GM12801 (cell line): ENCODE measurements at regions not wholly inside any gene's neighbourhood (a gene's known extent, or its start where the extent isn't known, plus 50 kb on each side); places are given as distances from the start of the nearest gene placed in this dataset.

Source experiments
- CTCF ChIP-seq: IDR thresholded peaks from one replicate; pipeline ENCODE4 v1.5.1; 2011; ENCODE audit warnings: control low read depth; ENCODE audit not compliant: insufficient read length; ENCODE audit errors: extremely low read depth

DNA sequence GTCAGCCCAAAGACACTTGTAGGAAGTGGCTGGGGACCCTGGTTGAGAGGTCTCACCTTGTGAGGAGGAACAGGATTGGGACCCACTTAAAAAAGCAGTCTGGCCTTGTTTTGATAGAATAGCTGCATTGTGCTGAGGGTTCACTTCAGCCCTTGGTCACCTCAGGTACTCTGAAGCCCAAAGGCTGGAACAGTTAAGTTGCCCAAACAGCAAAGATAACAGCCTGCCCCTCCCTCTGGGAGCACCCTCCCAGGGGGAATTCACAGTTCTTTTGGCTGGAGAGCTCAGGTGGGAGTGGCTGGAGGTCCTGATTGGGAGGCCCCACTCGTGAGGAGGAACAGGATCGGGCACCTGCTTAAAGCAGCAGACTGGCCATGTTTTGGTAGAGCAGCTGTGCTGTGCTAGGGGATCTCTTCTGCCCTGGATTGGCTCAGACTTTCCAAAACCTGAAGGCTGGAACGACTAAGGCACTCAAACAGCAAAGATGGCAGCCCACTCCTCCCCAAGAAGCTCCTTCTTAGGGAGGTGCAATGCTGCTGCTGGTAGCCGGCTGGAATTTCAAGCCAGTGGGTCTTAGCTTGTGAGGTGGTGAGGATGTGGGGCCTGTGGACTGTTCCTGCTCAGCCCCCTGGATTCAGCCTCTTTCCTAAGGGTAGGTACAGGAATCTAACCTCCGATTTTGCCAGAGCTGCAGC lies 143.8 kb upstream of the SLC38A2 start:
- no peak for TF ChIP-seq CTCF

- TF ChIP-seq CTCF, result no peak
Observed at GRCh38 chr12:46515829-46516228, 143.3 kb upstream of the SLC38A2 start.

DNA sequence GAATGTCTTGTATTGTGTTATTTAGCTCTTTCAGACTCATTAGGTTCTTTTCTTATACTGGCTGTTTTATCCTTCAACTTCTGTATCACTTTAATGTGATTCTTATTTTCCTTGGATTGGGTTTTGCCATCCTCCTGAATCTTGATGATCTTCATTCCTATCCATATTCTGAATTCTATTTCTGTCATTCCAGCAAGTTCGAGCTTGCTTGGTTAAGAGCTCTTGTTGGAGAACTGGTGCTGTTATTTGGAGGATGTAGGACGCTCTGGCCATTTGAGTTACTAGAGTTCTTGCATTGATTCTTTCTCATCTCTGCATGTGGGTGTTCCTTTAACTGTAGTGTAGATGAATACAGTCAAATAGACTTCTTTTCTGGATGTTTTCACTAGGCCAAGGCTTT lies 142.3 kb upstream of the SLC38A2 start:
- TF ChIP-seq CTCF, result no peak

- TF ChIP-seq CTCF, result no peak
Observed at GRCh38 chr12:46509135-46509534, 136.6 kb upstream of the SLC38A2 start.

DNA sequence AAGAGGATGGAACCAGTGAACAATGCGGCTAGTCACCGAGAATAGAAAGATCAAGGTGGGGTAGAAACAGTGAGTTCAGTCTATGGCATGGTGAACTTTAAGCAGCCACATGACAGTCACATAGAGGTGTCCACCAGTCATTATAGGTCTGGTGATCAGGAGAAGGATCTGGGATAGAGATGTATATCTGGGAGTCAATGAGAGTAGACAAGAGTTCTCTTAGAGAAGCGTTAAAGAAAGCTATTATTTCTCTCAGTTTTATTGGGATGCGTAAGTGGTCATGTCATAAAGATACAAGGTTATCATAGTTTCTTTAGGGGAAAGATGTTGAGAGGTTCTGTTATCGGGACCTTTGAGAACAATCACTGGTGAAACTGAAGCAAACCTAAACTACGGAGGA lies 136.1 kb upstream of the SLC38A2 start:
- no peak for TF ChIP-seq CTCF

DNA sequence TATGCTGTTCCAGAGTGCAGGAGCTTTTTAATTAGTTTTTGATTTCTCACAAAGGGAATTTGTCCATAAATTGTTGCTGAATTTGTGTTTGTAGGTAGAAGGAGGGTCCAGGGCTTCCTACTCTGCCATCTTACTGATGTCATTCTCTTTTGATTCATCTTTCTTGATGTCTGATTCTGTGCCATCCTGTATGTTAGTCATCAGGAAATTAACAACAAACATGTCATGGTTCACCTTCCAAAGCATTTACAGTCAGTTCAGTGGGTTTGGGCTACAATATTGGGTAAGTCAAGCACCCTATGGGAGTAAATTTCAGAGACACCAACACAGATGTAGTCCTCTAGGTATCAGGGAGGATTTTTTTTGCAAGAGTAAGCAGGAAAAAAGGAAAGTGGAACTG lies 135.2 kb upstream of the SLC38A2 start:
- TF ChIP-seq CTCF, result no peak

- TF ChIP-seq CTCF, result no peak
Observed at GRCh38 chr12:46506961-46507360, 134.4 kb upstream of the SLC38A2 start.

DNA sequence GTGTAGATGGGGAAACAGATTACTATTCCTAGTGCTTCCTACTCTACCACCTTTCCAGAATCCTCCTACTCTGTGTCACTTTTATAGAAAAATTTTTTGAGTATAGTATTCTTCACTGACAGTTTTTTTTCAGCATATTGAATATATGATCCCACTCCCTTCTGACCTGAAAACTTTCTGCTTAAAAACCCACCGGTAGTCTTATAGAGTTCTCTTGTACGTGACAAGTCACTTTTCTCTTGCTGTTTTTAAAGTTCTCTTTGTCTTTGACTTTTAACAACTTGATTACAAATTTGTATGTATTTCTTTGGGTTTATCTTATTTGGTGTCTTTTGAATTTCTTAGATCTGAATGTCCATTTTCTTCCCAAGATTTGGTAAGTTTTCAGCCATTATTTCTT lies 133.6 kb upstream of the SLC38A2 start:
- TF ChIP-seq CTCF, result no peak
